ENCODE measurements at regions not wholly inside any gene's neighbourhood (a gene's known extent, or its start where the extent isn't known, plus 50 kb on each side); places are given as distances from the start of the nearest gene placed in this dataset.

GRCh38 chr14:42079911-42080310, 473.2 kb downstream of the LRFN5 start:
- no peak for TF ChIP-seq CTCF (IDR thresholded peaks at IDR 0.05; ENCODE audit: low read depth, low read length, poor library complexity, severe bottlenecking)
- TF ChIP-seq EZH2phosphoT487 (IDR thresholded peaks at IDR 0.05; ENCODE audit: borderline replicate concordance, low read length): no peak
